Immature natural killer cell (primary cell): ENCODE measurements at regions not wholly inside any gene's neighbourhood (a gene's known extent, or its start where the extent isn't known, plus 50 kb on each side); places are given as distances from the start of the nearest gene placed in this dataset.
"Not testable (repeated sequence)": the region's sequence is repeated elsewhere in the genome, so short reads cannot be mapped to it uniquely, and the experiment has no call there.

Experiments
- DNase-seq, 3 donors: peaks; one replicate each; pipeline ENCODE4 v3.0.0; 2022; ENCODE audit warnings: mixed read lengths in 1 of 3
- H3K27ac Mint-ChIP-seq, 6 donors: one replicate each; pipeline ENCODE4 v1.8.0; 2020; ENCODE audit warnings: mixed read lengths in 6 of 6, mild to moderate bottlenecking in 5 of 6, inconsistent platforms in 4 of 6, moderate library complexity in 3 of 6
- H3K27me3 Mint-ChIP-seq, 3 donors: one replicate each; pipeline ENCODE4 v1.8.0; 2020 to 2021; ENCODE audit warnings: low read depth in 3 of 3, mild to moderate bottlenecking in 3 of 3, mixed read lengths in 3 of 3, moderate library complexity in 3 of 3, inconsistent platforms in 1 of 3
- H3K36me3 Mint-ChIP-seq, 3 donors: one replicate each; pipeline ENCODE4 v1.8.0; 2020; ENCODE audit warnings: mixed read lengths in 3 of 3, inconsistent platforms in 2 of 3, mild to moderate bottlenecking in 2 of 3
- H3K4me1 Mint-ChIP-seq, 2 donors: one replicate each; pipeline ENCODE4 v1.8.0; 2020; ENCODE audit warnings: inconsistent platforms in 2 of 2, mild to moderate bottlenecking in 2 of 2, mixed read lengths in 2 of 2, moderate library complexity in 1 of 2
- H3K4me3 Mint-ChIP-seq, 5 donors: one replicate each; pipeline ENCODE4 v1.8.0; 2020; ENCODE audit warnings: mild to moderate bottlenecking in 5 of 5, mixed read lengths in 5 of 5, inconsistent platforms in 3 of 5, moderate library complexity in 3 of 5
- H3K9me3 Mint-ChIP-seq, 6 donors: one replicate each; pipeline ENCODE4 v1.8.0; 2020; ENCODE audit warnings: mild to moderate bottlenecking in 6 of 6, mixed read lengths in 6 of 6, inconsistent platforms in 4 of 6, moderate library complexity in 3 of 6

GRCh38 chr18:53883771-53884170, 340.7 kb downstream of the MBD2 start:
- Mint-ChIP-seq H3K9me3 (peaks cover 0 to 22% (median 7%) of the 10 kb centered on the region in 6 donors), H3K4me1 (no peaks in the 10 kb centered on the region), H3K27me3 (no peaks in the 10 kb centered on the region), H3K4me3 (no peak overlapping the region), H3K27ac (no peak overlapping the region), H3K36me3 (no peaks in the 10 kb centered on the region)
- no peak for DNase-seq

DNA sequence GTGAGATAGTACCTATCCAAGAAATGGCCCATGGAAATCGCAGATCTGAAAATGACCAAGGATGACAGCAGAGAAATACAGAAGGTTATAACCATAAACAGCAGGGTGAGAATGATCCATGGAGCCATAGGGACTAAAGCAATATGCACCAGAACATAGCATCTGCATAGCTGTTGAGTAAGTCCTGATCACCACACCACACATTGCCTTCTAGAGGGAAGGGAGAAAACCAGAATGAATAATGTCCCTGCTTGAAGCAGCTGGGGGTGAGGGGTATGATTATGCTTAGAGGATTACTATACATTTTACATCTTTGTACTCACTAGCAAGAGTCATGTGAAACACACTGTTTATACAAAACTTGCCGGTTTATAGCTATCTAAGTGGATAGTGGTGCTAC, 350.4 kb downstream of the MBD2 start:
- Mint-ChIP-seq H3K4me1 (no peaks in the 10 kb centered on the region), H3K9me3 (peaks cover 0 to 16% (median 6%) of the 10 kb centered on the region in 6 donors), H3K27ac (no peak overlapping the region), H3K36me3 (no peaks in the 10 kb centered on the region), H3K27me3 (no peaks in the 10 kb centered on the region), H3K4me3 (no peak overlapping the region)
- no peak for DNase-seq

GRCh38 chr18:53864770-53865169, 359.7 kb downstream of the MBD2 start:
- no peak for DNase-seq
- Mint-ChIP-seq H3K27me3 (peaks cover 0 to 3% (median 0%) of the 10 kb centered on the region in 3 donors), H3K4me3 (no peak overlapping the region), H3K36me3 (no peaks in the 10 kb centered on the region), H3K4me1 (no peaks in the 10 kb centered on the region), H3K9me3 (peaks cover 0 to 8% (median 1%) of the 10 kb centered on the region in 6 donors), H3K27ac (no peak overlapping the region)

GRCh38 chr18:53862921-53863320, 361.5 kb downstream of the MBD2 start:
- Mint-ChIP-seq H3K27me3 (peaks cover 0 to 3% (median 0%) of the 10 kb centered on the region in 3 donors), H3K4me3 (no peak overlapping the region)

GRCh38 chr18:53861185-53861584, 363.3 kb downstream of the MBD2 start:
- H3K9me3 Mint-ChIP-seq = peaks cover 0 to 8% (median 1%) of the 10 kb centered on the region in 6 donors
- DNase-seq = no peak

More at GRCh38 chr18:53862921-53863320, 361.5 kb downstream of the MBD2 start:
- no peak for DNase-seq
- Mint-ChIP-seq H3K27ac (no peak overlapping the region), H3K4me1 (no peaks in the 10 kb centered on the region), H3K36me3 (no peaks in the 10 kb centered on the region), H3K9me3 (peaks cover 0 to 8% (median 0%) of the 10 kb centered on the region in 6 donors)

GRCh38 chr18:53859764-53860163, 364.7 kb downstream of the MBD2 start:
- Mint-ChIP-seq H3K4me1 (no peaks in the 10 kb centered on the region), H3K9me3 (peaks cover 0 to 13% (median 3%) of the 10 kb centered on the region in 6 donors), H3K27me3 (peaks cover 0 to under 1% (median 0%) of the 10 kb centered on the region in 3 donors), H3K4me3 (no peak overlapping the region), H3K36me3 (no peaks in the 10 kb centered on the region), H3K27ac (no peak overlapping the region)
- DNase-seq = no peak

More at GRCh38 chr18:53861185-53861584, 363.3 kb downstream of the MBD2 start:
- H3K4me3 Mint-ChIP-seq = no peak overlapping the region
- no peaks in the 10 kb centered on the region for H3K36me3 Mint-ChIP-seq
- H3K4me1 Mint-ChIP-seq = no peaks in the 10 kb centered on the region
- H3K27ac Mint-ChIP-seq = no peak overlapping the region
- H3K27me3 Mint-ChIP-seq = peaks cover 0 to 3% (median 0%) of the 10 kb centered on the region in 3 donors

DNA sequence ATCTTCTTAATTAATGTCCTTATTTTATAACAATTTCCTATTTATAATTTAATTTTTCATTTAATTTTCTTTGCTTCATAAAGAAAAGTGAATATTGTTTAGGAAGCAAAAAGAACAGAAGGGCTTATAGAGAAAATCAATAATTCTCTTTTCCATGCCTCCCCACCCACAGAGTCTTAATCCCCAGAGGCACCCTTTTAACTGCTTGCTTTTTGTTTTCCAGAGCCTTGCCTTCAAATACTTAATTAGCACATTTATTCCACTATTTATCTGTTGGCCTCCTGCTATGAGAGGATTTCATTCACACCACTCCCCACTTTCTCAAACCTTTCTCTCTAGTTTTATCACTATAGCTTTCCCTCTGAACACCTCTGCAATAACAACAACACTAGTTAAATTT, 373.6 kb downstream of the MBD2 start:
- Mint-ChIP-seq H3K36me3 (no peaks in the 10 kb centered on the region), H3K4me1 (no peaks in the 10 kb centered on the region), H3K27ac (no peak overlapping the region), H3K27me3 (peaks cover 0 to 1% (median 0%) of the 10 kb centered on the region in 3 donors), H3K4me3 (no peak overlapping the region), H3K9me3 (peaks cover 4 to 23% (median 14%) of the 10 kb centered on the region in 6 donors)
- no peak for DNase-seq

- DNase-seq = no peak
- Mint-ChIP-seq H3K4me3 (no peak overlapping the region), H3K27me3 (peaks cover 0 to 2% (median 0%) of the 10 kb centered on the region in 3 donors), H3K27ac (no peak overlapping the region), H3K36me3 (no peaks in the 10 kb centered on the region), H3K9me3 (peaks cover 4 to 28% (median 13%) of the 10 kb centered on the region in 6 donors), H3K4me1 (no peaks in the 10 kb centered on the region)
These were observed 380.7 kb downstream of the MBD2 start for GRCh38 chr18:53843763-53844162.

- Mint-ChIP-seq H3K4me3 (no peak overlapping the region), H3K4me1 (no peaks in the 10 kb centered on the region), H3K36me3 (no peaks in the 10 kb centered on the region), H3K9me3 (peaks cover 4 to 28% (median 12%) of the 10 kb centered on the region in 6 donors), H3K27ac (no peak overlapping the region), H3K27me3 (peaks cover 0 to 2% (median 0%) of the 10 kb centered on the region in 3 donors)
- DNase-seq = no peak
These were observed 381.2 kb downstream of the MBD2 start for GRCh38 chr18:53843113-53843760.

GRCh38 chr18:53838746-53839145, 385.7 kb downstream of the MBD2 start:
- peaks cover 0 to 49% (median 18%) of the 10 kb centered on the region in 6 donors for H3K9me3 Mint-ChIP-seq
- DNase-seq = no peak
- H3K4me3 Mint-ChIP-seq = no peak overlapping the region
- H3K27me3 Mint-ChIP-seq = peaks cover 0 to 2% (median 0%) of the 10 kb centered on the region in 3 donors
- H3K36me3 Mint-ChIP-seq = no peaks in the 10 kb centered on the region
- H3K27ac Mint-ChIP-seq = no peak overlapping the region
- no peaks in the 10 kb centered on the region for H3K4me1 Mint-ChIP-seq

DNA sequence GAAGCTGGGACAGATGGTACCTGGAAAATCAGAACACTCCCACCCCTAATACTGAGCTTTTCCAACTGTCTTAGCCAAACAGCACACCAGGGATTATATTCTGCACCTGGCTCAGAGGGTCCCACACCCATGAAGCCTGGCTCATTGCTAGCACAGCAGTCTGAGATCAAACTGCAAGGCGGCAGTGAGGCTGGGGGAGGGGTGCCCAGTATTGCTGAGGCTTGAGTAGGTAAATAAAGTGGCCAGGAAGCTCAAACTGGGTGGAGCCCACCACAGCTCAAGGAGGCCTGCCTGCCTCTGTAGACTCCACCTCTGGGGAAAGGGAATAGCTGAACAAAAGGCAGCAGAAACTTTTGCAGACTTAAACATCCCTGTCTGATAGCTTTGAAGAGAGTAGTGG, 403.3 kb downstream of the MBD2 start:
- H3K9me3 Mint-ChIP-seq = peaks cover 5 to 42% (median 28%) of the 10 kb centered on the region in 6 donors
- not testable (repeated sequence) for H3K27me3 Mint-ChIP-seq, H3K4me3 Mint-ChIP-seq, H3K4me1 Mint-ChIP-seq, H3K36me3 Mint-ChIP-seq, DNase-seq, H3K27ac Mint-ChIP-seq

GRCh38 chr18:53819671-53820070, 404.8 kb downstream of the MBD2 start:
- H3K27ac Mint-ChIP-seq = peak overlapping the region in 1 of 6 donors; percentile 37

GRCh38 chr18:53819174-53819573, 405.3 kb downstream of the MBD2 start:
- H3K4me1 Mint-ChIP-seq = no peaks in the 10 kb centered on the region
- no peaks in the 10 kb centered on the region for H3K36me3 Mint-ChIP-seq
- H3K27ac Mint-ChIP-seq = no peak overlapping the region
- H3K4me3 Mint-ChIP-seq = no peak overlapping the region
- H3K9me3 Mint-ChIP-seq = peaks cover 4 to 39% (median 21%) of the 10 kb centered on the region in 6 donors
- H3K27me3 Mint-ChIP-seq = peaks cover 0 to 1% (median 0%) of the 10 kb centered on the region in 3 donors
- no peak for DNase-seq

More at GRCh38 chr18:53819671-53820070, 404.8 kb downstream of the MBD2 start:
- Mint-ChIP-seq H3K27me3 (peaks cover 0 to 1% (median 0%) of the 10 kb centered on the region in 3 donors), H3K4me1 (no peaks in the 10 kb centered on the region), H3K4me3 (no peak overlapping the region), H3K9me3 (peaks cover 4 to 39% (median 20%) of the 10 kb centered on the region in 6 donors), H3K36me3 (no peaks in the 10 kb centered on the region)
- DNase-seq = no peak

GRCh38 chr18:53817976-53818950, 406.2 kb downstream of the MBD2 start:
- Mint-ChIP-seq H3K27me3 (peaks cover 0 to 1% (median 0%) of the 10 kb centered on the region in 3 donors), H3K36me3 (no peaks in the 10 kb centered on the region), H3K27ac (no peak overlapping the region), H3K4me1 (no peaks in the 10 kb centered on the region), H3K4me3 (no peak overlapping the region), H3K9me3 (peaks cover 4 to 37% (median 17%) of the 10 kb centered on the region in 6 donors)
- DNase-seq = no peak
